CD4-positive, alpha-beta T cell treated with Interleukin-21 for 1 hour (primary cell): ENCODE measurements at regions not wholly inside any gene's neighbourhood (a gene's known extent, or its start where the extent isn't known, plus 50 kb on each side); places are given as distances from the start of the nearest gene placed in this dataset.

Source experiments
- DNase-seq: peaks from one replicate; pipeline ENCODE4 v3.0.0-alpha.2; 2020

GRCh38 chr1:229825042-229825441 is 199.0 kb downstream of the URB2 start:
- no peak for DNase-seq

DNA sequence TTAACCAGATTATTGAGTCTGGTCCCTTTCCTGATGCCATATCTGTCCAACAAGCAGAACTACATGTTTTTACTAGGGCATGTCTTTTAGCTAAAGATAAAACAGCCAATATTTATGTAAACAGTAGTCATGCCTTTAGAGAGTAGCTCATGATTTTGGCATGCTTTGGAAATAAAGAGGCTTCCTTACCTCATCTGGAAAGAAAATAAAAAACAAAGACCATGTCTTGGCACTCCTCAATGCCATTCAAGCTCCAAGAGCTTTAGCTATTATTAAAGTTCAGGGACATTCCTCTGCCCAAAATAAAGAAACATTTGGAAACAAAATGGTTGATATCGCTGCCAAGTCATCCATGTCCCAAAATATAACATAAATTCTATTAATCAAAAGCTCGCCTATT is 202.4 kb downstream of the URB2 start:
- DNase-seq, result no peak

- DNase-seq, result no peak
Measured at GRCh38 chr1:229832695-229833094, 206.6 kb downstream of the URB2 start.

GRCh38 chr1:229834230-229834629 is 208.2 kb downstream of the URB2 start:
- no peak for DNase-seq

- DNase-seq, result no peak
Measured at GRCh38 chr1:229835226-229835625, 209.2 kb downstream of the URB2 start.

GRCh38 chr1:229836324-229836723 is 210.3 kb downstream of the URB2 start:
- DNase-seq, result no peak

DNA sequence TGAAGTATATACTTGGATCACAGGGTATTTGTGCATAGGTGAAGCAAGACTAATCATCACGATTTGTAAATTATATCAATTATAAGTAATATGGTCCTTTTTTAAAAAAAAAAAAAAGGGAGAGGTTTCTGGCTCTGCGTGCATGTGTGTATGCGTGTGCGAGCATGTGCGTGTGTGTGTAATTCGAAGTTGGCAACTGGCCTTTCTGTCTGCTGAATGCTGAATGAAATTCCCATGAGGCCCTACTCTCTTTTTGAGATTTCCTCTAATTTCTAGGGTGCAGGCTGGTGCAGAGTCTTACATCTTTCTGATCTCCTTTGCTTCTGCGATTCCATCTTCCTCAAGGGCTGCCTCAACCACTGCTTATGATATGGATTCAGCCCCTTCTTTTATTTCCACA is 212.2 kb downstream of the URB2 start:
- no peak for DNase-seq

- DNase-seq, result no peak
Measured at GRCh38 chr1:229839800-229840199, 213.8 kb downstream of the URB2 start.

GRCh38 chr1:229841230-229841629 is 215.2 kb downstream of the URB2 start:
- no peak for DNase-seq

- DNase-seq, result no peak
Measured at GRCh38 chr1:229842302-229843255, 216.5 kb downstream of the URB2 start.

- DNase-seq, result no peak
Measured at GRCh38 chr1:229843627-229844238, 217.7 kb downstream of the URB2 start.

DNA sequence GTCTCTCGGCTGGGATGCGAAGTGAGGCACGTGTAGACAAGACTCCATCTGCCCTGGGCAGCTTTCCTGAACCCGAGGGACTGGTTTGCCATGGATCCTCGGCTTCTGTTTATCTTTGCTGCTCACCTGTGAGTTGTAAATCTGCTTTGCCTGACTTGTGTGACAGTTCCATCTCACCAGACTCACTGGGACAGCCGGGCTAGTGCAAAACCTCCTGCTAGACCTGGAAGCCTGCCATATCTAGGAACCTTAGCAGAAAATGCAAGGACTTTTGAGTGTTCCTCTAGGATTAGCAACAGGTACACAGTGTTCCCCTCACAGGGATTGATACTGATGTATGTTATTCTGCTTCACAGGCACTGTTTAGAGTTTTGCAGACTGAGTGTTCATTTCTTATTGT is 218.6 kb downstream of the URB2 start:
- DNase-seq, result no peak

DNA sequence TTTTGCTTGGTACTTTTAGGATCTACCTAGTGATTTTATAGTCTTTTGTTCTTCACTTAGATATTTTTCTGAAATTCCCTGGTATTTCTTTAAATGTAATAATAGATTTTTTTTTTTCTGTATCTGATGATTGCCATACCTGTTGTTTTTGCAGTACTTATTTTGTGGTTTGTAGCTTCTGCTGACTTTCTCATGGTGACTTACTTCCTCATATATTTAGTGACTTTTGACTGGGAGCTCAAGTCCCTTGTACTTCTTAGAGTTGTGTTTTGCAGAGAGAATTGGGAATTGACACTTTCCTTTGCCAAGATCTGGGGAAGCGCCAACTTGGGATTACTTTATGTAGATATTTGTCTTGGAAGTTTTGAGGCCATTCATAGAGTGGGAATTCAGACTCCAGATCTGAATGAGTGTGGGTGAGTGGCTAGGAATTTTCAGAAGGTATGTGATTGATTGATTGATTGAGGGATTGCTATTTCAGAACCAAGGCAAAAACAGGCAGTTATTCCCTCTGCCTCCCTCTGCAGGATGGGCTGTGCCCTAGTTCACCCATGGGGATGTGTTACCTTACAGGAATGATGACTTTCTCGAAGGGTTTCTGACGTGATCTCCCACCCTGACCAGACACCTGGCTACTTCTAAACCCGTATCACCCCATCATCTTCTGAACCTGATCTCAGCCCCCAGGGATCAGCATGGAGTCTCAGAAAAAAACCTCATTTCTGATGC is 219.5 kb downstream of the URB2 start:
- DNase-seq, result no peak

GRCh38 chr1:229846351-229846750 is 220.3 kb downstream of the URB2 start:
- no peak for DNase-seq

DNA sequence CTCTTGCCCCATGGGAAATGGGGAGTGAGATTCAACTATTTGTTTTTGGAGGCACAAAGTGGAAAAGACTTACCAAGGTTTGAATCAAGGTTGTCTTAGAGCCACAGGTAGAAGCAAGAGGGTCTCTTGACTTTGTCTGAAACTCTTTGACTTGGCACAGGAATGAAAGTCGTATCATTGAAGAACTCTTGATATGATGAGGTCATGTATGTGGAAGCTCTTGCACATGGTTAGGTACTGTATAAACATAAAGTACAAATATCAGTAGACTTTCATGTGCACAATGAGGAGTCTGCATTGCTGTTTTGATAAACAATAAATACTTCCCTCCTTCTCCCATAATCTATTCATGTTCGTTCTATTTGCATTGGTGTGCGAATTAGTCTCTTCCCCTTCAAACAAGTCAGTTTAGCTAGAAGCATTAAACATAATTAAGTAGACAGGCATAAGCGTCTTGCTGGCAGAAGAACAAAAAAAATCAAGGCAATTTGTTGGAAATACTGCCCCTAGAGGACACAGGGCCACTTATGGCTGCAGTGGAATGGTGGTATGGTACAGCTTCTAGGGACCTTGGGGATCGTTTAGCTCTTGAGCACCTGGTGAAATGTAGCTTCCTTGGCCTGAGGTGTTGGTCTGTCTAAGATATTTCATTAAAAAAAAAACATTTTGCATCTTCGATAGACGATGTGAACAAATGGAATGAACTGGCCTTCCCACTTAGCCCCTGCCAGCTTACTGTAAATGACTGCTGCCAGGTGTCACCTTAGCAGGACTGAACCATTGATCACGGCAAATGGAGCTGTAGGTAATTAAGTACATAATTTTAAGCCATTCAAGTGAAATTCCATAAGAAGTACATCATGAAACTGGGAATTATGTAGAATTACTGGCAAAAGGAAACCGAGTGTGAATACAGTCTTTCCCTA is 218.0 kb upstream of the GALNT2 start:
- peak; percentile 3 for DNase-seq

DNA sequence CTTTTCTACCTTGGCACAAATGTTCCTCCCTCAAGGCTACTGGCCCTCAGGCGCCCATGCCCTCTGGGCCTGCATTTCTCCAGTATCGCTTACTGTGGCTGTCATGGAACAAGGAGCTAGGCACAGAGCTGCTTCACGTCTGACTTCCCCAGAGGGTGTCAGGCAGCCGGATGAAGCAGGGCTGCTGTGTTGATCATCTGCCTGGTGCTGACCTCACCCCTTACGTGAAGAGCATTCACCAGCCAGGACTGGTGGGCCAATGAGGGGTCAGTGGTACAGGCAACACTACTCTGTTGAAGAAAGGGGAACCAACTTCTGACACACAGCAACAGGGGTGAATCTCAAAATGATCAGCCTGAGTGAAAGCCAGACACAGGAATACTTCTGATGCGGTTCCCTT is 215.5 kb upstream of the GALNT2 start:
- DNase-seq, result no peak

DNA sequence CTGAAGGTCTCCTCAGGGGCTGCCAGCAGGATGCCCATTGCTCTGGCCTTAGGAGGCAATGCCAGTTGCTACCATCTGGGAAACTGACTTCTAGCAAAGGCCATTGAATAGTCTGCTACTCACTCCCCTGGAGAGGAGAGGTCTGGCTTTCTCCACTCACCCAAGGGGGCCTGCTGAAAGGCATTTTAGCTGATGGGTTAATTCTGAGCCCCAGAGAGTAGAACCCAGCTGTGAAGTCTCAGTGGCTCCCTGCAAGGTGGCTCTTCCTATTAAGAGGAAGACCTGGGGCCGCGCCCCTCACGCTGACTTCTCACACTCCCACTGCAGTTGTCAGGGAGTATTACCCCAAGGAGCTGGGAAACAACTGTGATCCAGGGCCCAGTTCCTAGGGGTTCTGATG is 213.3 kb upstream of the GALNT2 start:
- no peak for DNase-seq

DNA sequence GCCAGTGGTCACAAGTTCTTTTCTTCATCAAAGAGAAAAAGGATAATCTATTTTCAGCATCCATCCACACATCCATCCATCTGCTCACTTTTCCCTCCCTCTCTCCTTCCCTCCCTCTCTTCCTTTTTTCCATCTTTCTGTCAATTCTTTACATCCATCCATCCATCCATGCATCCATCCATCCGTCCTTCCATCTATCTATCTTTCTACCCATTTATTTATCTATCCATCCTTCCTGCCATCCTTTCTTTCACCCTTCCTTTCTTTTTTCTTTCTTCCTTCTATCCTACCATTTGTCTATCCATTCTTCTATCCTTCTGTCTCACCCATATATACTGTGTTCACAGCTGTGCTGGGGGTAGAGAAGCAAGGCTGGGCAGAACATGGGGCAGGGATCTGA is 212.4 kb upstream of the GALNT2 start:
- DNase-seq, result no peak

DNA sequence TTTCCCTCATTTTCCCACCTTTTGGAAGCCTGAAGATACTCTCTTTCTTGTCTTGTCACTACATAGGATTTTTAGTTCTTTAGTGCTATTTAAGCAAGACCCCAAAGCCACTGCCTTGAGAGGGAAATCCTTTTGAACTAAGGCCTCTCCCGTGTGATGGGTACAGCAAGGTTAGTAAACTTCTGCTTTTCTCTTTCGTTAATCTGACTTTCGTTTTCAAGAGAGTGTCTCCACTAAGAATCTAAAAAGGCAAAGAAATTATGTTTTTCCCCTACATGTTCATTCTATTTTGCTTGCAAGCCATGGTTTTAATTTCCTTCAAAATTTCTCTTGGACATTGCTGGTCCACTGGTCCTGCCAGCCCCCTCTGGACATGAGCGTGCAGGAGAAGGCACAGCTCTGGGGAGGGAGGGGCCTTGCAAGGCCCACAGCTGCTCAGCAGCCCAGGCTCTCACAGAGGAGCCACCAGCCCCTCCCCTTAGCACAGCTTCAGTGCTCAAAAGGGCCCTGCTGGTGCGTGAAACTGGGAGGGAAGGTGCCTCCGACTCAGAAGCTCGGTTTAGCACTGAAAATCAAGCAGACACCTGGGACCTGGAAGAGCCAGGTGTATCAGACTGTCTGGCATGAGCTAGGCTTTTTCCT is 210.9 kb upstream of the GALNT2 start:
- DNase-seq, result peak; percentile 3

GRCh38 chr1:229857585-229857984 is 209.5 kb upstream of the GALNT2 start:
- no peak for DNase-seq

- DNase-seq, result no peak
Measured at GRCh38 chr1:229859026-229859425, 208.0 kb upstream of the GALNT2 start.

DNA sequence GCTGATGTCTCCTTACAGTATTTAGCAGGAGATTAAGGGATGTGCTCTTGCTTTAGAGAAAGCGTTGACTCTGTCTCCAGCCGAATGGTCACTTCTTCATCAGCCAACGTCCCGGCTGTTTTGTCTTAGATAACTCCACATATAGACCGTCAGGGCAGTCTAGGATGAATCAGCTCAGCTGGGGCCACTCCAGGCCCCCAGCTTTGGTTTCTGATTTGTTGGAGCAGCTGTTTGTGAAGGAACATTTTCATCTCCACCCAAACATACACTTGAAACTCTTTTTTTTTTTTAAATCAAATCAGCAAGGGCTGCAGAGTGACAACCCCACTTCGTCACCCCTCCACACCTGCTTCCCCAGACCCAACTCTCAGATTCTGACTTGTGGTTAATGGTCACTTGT is 206.1 kb upstream of the GALNT2 start:
- no peak for DNase-seq
